ENCODE measurements at regions not wholly inside any gene's neighbourhood (a gene's known extent, or its start where the extent isn't known, plus 50 kb on each side); places are given as distances from the start of the nearest gene placed in this dataset.
"Not testable (repeated sequence)": the region's sequence is repeated elsewhere in the genome, so short reads cannot be mapped to it uniquely, and the experiment has no call there.

GRCh38 chr7:47180516-47180826 is 401.4 kb downstream of the TNS3 start:
- Mint-ChIP-seq H3K4me3 (no peak overlapping the region), H3K9me3 (peaks cover 0 to 2% (median 0%) of the 10 kb centered on the region in 7 donors), H3K36me3 (no peaks in the 10 kb centered on the region), H3K27me3 (no peaks in the 10 kb centered on the region), H3K27ac (no peak overlapping the region), H3K4me1 (no peaks in the 10 kb centered on the region)
- no peak overlapping the region for H3K4me3 ChIP-seq (ENCODE audit: low read depth, low read length)
- no peaks in the 10 kb centered on the region for H3K36me3 ChIP-seq (ENCODE audit: control insufficient read depth, insufficient read depth, low read length)
- DNase-seq: no peak
- H3K27me3 ChIP-seq (ENCODE audit: control insufficient read depth, insufficient read depth, low read length): no peaks in the 10 kb centered on the region
- no peak overlapping the region for H3K27ac ChIP-seq (ENCODE audit: insufficient read depth, low read length, poor library complexity, severe bottlenecking)
- H3K4me1 ChIP-seq (ENCODE audit: control insufficient read depth, insufficient read depth, low read length, poor library complexity, severe bottlenecking): no peaks in the 10 kb centered on the region
- peaks cover 0 to 2% of the 10 kb centered on the region in 2 experiments for H3K9me3 ChIP-seq (ENCODE audit: control insufficient read depth in 2 of 2, low read length in 2 of 2)
- no peak for ATAC-seq (ENCODE audit: low read depth in 2 of 2)

GRCh38 chr7:47179812-47180515 is 401.9 kb downstream of the TNS3 start:
- Histone ChIP-seq H3K9me3 (ENCODE audit: control insufficient read depth in 2 of 2, low read length in 2 of 2) (peaks cover 0 to 2% of the 10 kb centered on the region in 2 experiments), H3K27me3 (ENCODE audit: control insufficient read depth, insufficient read depth, low read length) (no peaks in the 10 kb centered on the region), H3K27ac (ENCODE audit: insufficient read depth, low read length, poor library complexity, severe bottlenecking) (no peak overlapping the region), H3K4me3 (ENCODE audit: low read depth, low read length) (no peak overlapping the region), H3K36me3 (ENCODE audit: control insufficient read depth, insufficient read depth, low read length) (no peaks in the 10 kb centered on the region), H3K4me1 (ENCODE audit: control insufficient read depth, insufficient read depth, low read length, poor library complexity, severe bottlenecking) (no peaks in the 10 kb centered on the region)
- Mint-ChIP-seq H3K4me3 (no peak overlapping the region), H3K27me3 (no peaks in the 10 kb centered on the region), H3K9me3 (peaks cover 0 to 2% (median 0%) of the 10 kb centered on the region in 7 donors), H3K36me3 (no peaks in the 10 kb centered on the region), H3K4me1 (no peaks in the 10 kb centered on the region), H3K27ac (peak overlapping the region in 1 of 3 donors; percentile 21)
- DNase-seq (no peak), ATAC-seq (ENCODE audit: low read depth in 2 of 2) (no peak)

GRCh38 chr7:47172602-47173539 is 409.0 kb downstream of the TNS3 start:
- H3K9me3 ChIP-seq (ENCODE audit: control insufficient read depth in 2 of 2, low read length in 2 of 2); H3K36me3 ChIP-seq (ENCODE audit: control insufficient read depth, insufficient read depth, low read length); H3K4me1 Mint-ChIP-seq; DNase-seq; H3K27ac Mint-ChIP-seq; H3K4me3 Mint-ChIP-seq; ATAC-seq (ENCODE audit: low read depth in 2 of 2); H3K36me3 Mint-ChIP-seq; H3K27me3 Mint-ChIP-seq; H3K9me3 Mint-ChIP-seq; H3K4me3 ChIP-seq (ENCODE audit: low read depth, low read length); H3K27ac ChIP-seq (ENCODE audit: insufficient read depth, low read length, poor library complexity, severe bottlenecking); H3K4me1 ChIP-seq (ENCODE audit: control insufficient read depth, insufficient read depth, low read length, poor library complexity, severe bottlenecking); H3K27me3 ChIP-seq (ENCODE audit: control insufficient read depth, insufficient read depth, low read length): not testable (repeated sequence)

DNA sequence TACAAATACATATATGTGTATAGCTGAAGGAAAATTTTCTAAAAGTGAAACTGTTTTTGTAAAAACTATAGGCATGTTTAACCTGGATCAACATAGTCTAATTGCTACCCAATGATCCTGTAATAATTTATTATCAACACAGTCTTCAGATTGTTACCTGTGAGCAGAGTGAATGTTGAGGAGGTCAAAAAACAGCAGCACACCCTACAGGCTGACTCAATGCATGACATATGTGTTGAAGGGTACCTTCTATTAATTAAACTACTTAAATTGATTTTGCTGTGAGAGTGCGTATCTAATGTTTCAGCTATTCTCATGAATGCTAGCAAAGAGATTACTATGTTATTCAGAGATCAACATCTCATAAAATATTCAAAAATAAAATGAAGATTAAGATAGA is 411.4 kb downstream of the TNS3 start:
- no peaks in the 10 kb centered on the region for H3K4me1 Mint-ChIP-seq
- peaks cover 0 to 7% (median 0%) of the 10 kb centered on the region in 7 donors for H3K9me3 Mint-ChIP-seq
- no peak overlapping the region for H3K4me3 Mint-ChIP-seq
- no peak overlapping the region for H3K4me3 ChIP-seq (ENCODE audit: low read depth, low read length)
- no peak overlapping the region for H3K27ac Mint-ChIP-seq
- H3K27me3 ChIP-seq (ENCODE audit: control insufficient read depth, insufficient read depth, low read length): no peaks in the 10 kb centered on the region
- ATAC-seq (ENCODE audit: low read depth in 2 of 2): no peak
- no peaks in the 10 kb centered on the region for H3K4me1 ChIP-seq (ENCODE audit: control insufficient read depth, insufficient read depth, low read length, poor library complexity, severe bottlenecking)
- no peaks in the 10 kb centered on the region for H3K36me3 ChIP-seq (ENCODE audit: control insufficient read depth, insufficient read depth, low read length)
- no peaks in the 10 kb centered on the region for H3K36me3 Mint-ChIP-seq
- H3K9me3 ChIP-seq (ENCODE audit: control insufficient read depth in 2 of 2, low read length in 2 of 2): no peaks in the 10 kb centered on the region
- no peaks in the 10 kb centered on the region for H3K27me3 Mint-ChIP-seq
- no peak for DNase-seq
- H3K27ac ChIP-seq (ENCODE audit: insufficient read depth, low read length, poor library complexity, severe bottlenecking): no peak overlapping the region

- Mint-ChIP-seq H3K27ac (no peak overlapping the region), H3K4me3 (no peak overlapping the region), H3K27me3 (peaks cover 4% of the 10 kb centered on the region), H3K36me3 (no peaks in the 10 kb centered on the region), H3K4me1 (no peaks in the 10 kb centered on the region), H3K9me3 (peaks cover 0 to 9% (median 0%) of the 10 kb centered on the region in 7 donors)
- Histone ChIP-seq H3K36me3 (ENCODE audit: control insufficient read depth, insufficient read depth, low read length) (no peaks in the 10 kb centered on the region), H3K4me1 (ENCODE audit: control insufficient read depth, insufficient read depth, low read length, poor library complexity, severe bottlenecking) (no peaks in the 10 kb centered on the region), H3K27ac (ENCODE audit: insufficient read depth, low read length, poor library complexity, severe bottlenecking) (no peak overlapping the region), H3K4me3 (ENCODE audit: low read depth, low read length) (no peak overlapping the region), H3K9me3 (ENCODE audit: control insufficient read depth in 2 of 2, low read length in 2 of 2) (no peaks in the 10 kb centered on the region), H3K27me3 (ENCODE audit: control insufficient read depth, insufficient read depth, low read length) (no peaks in the 10 kb centered on the region)
- no peak for DNase-seq
- ATAC-seq (ENCODE audit: low read depth in 2 of 2): no peak
These were observed 427.1 kb downstream of the TNS3 start for GRCh38 chr7:47154791-47155190.

DNA sequence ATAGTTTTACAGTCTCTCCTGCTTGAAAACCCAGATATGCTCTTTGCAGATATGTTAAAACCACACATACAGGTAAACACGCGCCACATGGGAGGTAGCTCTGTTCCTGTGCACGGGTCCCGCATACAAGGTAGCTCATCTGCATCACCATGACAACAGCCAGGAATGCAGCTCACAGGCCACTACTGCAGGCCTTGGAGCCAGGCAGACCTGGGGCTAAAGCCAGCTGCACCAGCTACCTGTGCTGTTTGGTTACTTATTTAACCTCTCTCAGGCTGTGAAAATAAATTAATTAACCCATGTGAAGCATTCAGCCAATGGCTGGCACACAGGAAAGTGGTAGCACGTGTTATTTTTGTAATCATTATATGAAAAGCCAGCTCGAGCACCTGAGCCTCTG is 428.3 kb downstream of the TNS3 start:
- Histone ChIP-seq H3K9me3 (ENCODE audit: control insufficient read depth in 2 of 2, low read length in 2 of 2) (no peaks in the 10 kb centered on the region), H3K27ac (ENCODE audit: insufficient read depth, low read length, poor library complexity, severe bottlenecking) (no peak overlapping the region), H3K4me1 (ENCODE audit: control insufficient read depth, insufficient read depth, low read length, poor library complexity, severe bottlenecking) (no peaks in the 10 kb centered on the region), H3K27me3 (ENCODE audit: control insufficient read depth, insufficient read depth, low read length) (no peaks in the 10 kb centered on the region), H3K4me3 (ENCODE audit: low read depth, low read length) (no peak overlapping the region), H3K36me3 (ENCODE audit: control insufficient read depth, insufficient read depth, low read length) (no peaks in the 10 kb centered on the region)
- peaks cover 4% of the 10 kb centered on the region for H3K27me3 Mint-ChIP-seq
- H3K27ac Mint-ChIP-seq: no peak overlapping the region
- no peaks in the 10 kb centered on the region for H3K36me3 Mint-ChIP-seq
- DNase-seq (no peak), ATAC-seq (ENCODE audit: low read depth in 2 of 2) (no peak)
- H3K4me1 Mint-ChIP-seq: no peaks in the 10 kb centered on the region
- H3K4me3 Mint-ChIP-seq: no peak overlapping the region
- peaks cover 0 to 5% (median 0%) of the 10 kb centered on the region in 7 donors for H3K9me3 Mint-ChIP-seq

DNA sequence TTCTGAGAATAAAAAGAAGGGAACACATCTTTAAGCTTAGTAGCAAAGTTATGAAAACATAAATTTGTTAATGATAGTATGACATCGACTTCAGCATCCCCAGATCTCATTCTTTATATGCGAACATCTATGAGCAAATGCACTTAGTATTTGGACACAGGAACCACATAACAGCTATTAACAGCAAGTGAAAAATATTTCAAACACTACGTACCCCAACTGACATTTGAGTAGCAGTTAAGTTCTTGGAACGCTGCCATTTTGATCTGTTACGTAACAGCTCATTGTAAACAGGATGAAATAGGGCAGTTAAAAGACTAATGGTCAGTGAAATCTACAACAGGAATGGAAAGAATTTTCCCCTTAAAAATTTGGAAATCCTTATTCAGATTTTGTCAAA is 428.9 kb downstream of the TNS3 start:
- H3K27ac Mint-ChIP-seq: no peak overlapping the region
- H3K27me3 ChIP-seq (ENCODE audit: control insufficient read depth, insufficient read depth, low read length): no peaks in the 10 kb centered on the region
- H3K4me1 Mint-ChIP-seq: no peaks in the 10 kb centered on the region

More for the DNA sequence above, 428.9 kb downstream of the TNS3 start:
- DNase-seq: no peak
- H3K4me3 ChIP-seq (ENCODE audit: low read depth, low read length): no peak overlapping the region
- H3K36me3 ChIP-seq (ENCODE audit: control insufficient read depth, insufficient read depth, low read length): no peaks in the 10 kb centered on the region
- no peaks in the 10 kb centered on the region for H3K36me3 Mint-ChIP-seq
- no peak for ATAC-seq (ENCODE audit: low read depth in 2 of 2)
- H3K27me3 Mint-ChIP-seq: peaks cover 4% of the 10 kb centered on the region
- H3K9me3 ChIP-seq (ENCODE audit: control insufficient read depth in 2 of 2, low read length in 2 of 2): no peaks in the 10 kb centered on the region
- H3K9me3 Mint-ChIP-seq: peaks cover 0 to 5% (median 0%) of the 10 kb centered on the region in 7 donors
- no peak overlapping the region for H3K4me3 Mint-ChIP-seq
- no peak overlapping the region for H3K27ac ChIP-seq (ENCODE audit: insufficient read depth, low read length, poor library complexity, severe bottlenecking)
- no peaks in the 10 kb centered on the region for H3K4me1 ChIP-seq (ENCODE audit: control insufficient read depth, insufficient read depth, low read length, poor library complexity, severe bottlenecking)
